Endothelial cell of umbilical vein (primary cell): ENCODE measurements at regions not wholly inside any gene's neighbourhood (a gene's known extent, or its start where the extent isn't known, plus 50 kb on each side); places are given as distances from the start of the nearest gene placed in this dataset.

Experiments
- BruUV-seq: library from RNA; stranded (reverse); fragments of 400-500 nt; replicated peaks from 2 replicates; lab custom pipeline; 2021; lab: Mats Ljungman, UMichigan
- CTCF ChIA-PET: fragments of 300-600, 350-600 bp; sonication (Branson Sonifier 250); formaldehyde crosslinking; loops from one replicate; lab custom pipeline; 2021; ENCODE audit warnings: antibody characterized with exemption, inconsistent platforms; lab: Charles Lee
- POLR2A ChIA-PET: fragments of 300-600, 350-600 bp; sonication (Branson Sonifier 250); formaldehyde crosslinking; loops from one replicate; lab custom pipeline; 2021; ENCODE audit warnings: antibody characterized with exemption, inconsistent platforms; lab: Charles Lee
- DNase-seq: peaks from one replicate; pipeline ENCODE4 v3.0.0-alpha.2; 2011; ENCODE audit warnings: low read depth, low spot score
- FAIRE-seq: peaks from 2 replicates; lab custom pipeline; 2011; peaks lifted over from hg19 to GRCh38; lab: Jason Lieb, UNC
- H2AFZ ChIP-seq: 2 replicates; pipeline ENCODE4 v1.6.0; 2012; ENCODE audit warnings: low read depth, low read length, control low read depth, inconsistent platforms
- H3K27ac ChIP-seq: 2 replicates; pipeline ENCODE4 v1.5.1; 2011; ENCODE audit warnings: low read depth, mild to moderate bottlenecking, control low read depth, low read length, moderate library complexity; ENCODE audit not compliant: insufficient read depth
- H3K27me3 ChIP-seq, 2 experiments: 2 replicates each; pipeline versions ENCODE4 v1.6.0 to v1.6.1; 2011; ENCODE audit warnings: low read length in 2 of 2, mixed read lengths in 1 of 2; ENCODE audit not compliant: control insufficient read depth in 2 of 2, insufficient read depth in 2 of 2
- H3K36me3 ChIP-seq, 2 experiments: 2 replicates in 1 of 2; 3 replicates in 1 of 2; pipeline ENCODE4 v1.5.1; 2011; ENCODE audit warnings: low read length in 2 of 2, mild to moderate bottlenecking in 1 of 2, moderate library complexity in 1 of 2; ENCODE audit not compliant: control insufficient read depth in 2 of 2, insufficient read depth in 2 of 2; ENCODE audit errors: extremely low read depth in 1 of 2
- H3K4me1 ChIP-seq: 3 replicates; pipeline ENCODE4 v1.5.1; 2011; ENCODE audit warnings: mild to moderate bottlenecking, low read length; ENCODE audit not compliant: control insufficient read depth, insufficient read depth; ENCODE audit errors: extremely low read depth
- H3K4me2 ChIP-seq: 2 replicates; pipeline ENCODE4 v1.6.1; 2011; ENCODE audit warnings: low read length, control low read depth, mixed read lengths; ENCODE audit not compliant: insufficient read depth
- H3K4me3 ChIP-seq, 3 experiments: fragments of 200-600 bp in 1 of 3; sonication (generic), shearing (Covaris generic) in 1 of 3; replicated peaks in 1 of 3; 2 replicates each; pipeline ENCODE4 v1.5.1; 2011 to 2016; ENCODE audit warnings: control low read depth in 3 of 3, low read length in 3 of 3, mild to moderate bottlenecking in 2 of 3, inconsistent platforms in 1 of 3, low read depth in 1 of 3, moderate library complexity in 1 of 3; ENCODE audit not compliant: insufficient read depth in 1 of 3
- H3K79me2 ChIP-seq: 2 replicates; pipeline ENCODE4 v1.6.0; 2012; ENCODE audit warnings: low read length, inconsistent platforms; ENCODE audit not compliant: control insufficient read depth, insufficient read depth
- H3K9ac ChIP-seq: replicated peaks from 2 replicates; pipeline ENCODE3; 2011; ENCODE audit warnings: low read length, control low read depth; ENCODE audit not compliant: insufficient read depth; ENCODE audit errors: extremely low read depth
- H3K9me1 ChIP-seq: replicated peaks from 3 replicates; pipeline ENCODE4 v1.6.0; 2011; ENCODE audit warnings: mild to moderate bottlenecking, low read length; ENCODE audit not compliant: control insufficient read depth, insufficient read depth; ENCODE audit errors: extremely low read depth
- H3K9me3 ChIP-seq: replicated peaks from 2 replicates; pipeline ENCODE4 v1.5.1; 2012; ENCODE audit warnings: low read length, inconsistent platforms; ENCODE audit not compliant: control insufficient read depth, insufficient read depth
- H4K20me1 ChIP-seq: replicated peaks from 2 replicates; pipeline ENCODE3; 2011; ENCODE audit warnings: mild to moderate bottlenecking, low read length; ENCODE audit not compliant: control insufficient read depth, insufficient read depth; ENCODE audit errors: extremely low read depth
- CTCF ChIP-seq, 2 donors: IDR thresholded peaks; 1 replicate in 1 of 2; 2 replicates in 1 of 2; pipeline ENCODE4 v1.5.1; 2011; ENCODE audit warnings: low read length in 2 of 2, mild to moderate bottlenecking in 2 of 2, moderate library complexity in 2 of 2, control low read depth in 1 of 2, inconsistent platforms in 1 of 2, low read depth in 1 of 2; ENCODE audit not compliant: insufficient read depth in 1 of 2; ENCODE audit errors: extremely low read depth in 1 of 2
- EZH2 ChIP-seq: IDR thresholded peaks from 2 replicates; pipeline ENCODE4 v1.6.1; 2012; ENCODE audit warnings: borderline replicate concordance, low read depth, mild to moderate bottlenecking, moderate library complexity, low read length, inconsistent platforms; ENCODE audit not compliant: severe bottlenecking
- FOS ChIP-seq: IDR thresholded peaks from 2 replicates; pipeline ENCODE4 v1.6.1; 2011; ENCODE audit warnings: mild to moderate bottlenecking, low read length, moderate library complexity, borderline replicate concordance; ENCODE audit not compliant: insufficient read depth
- GATA2 ChIP-seq: IDR thresholded peaks from 2 replicates; pipeline ENCODE4 v1.7.0; 2011; ENCODE audit warnings: low read depth, mild to moderate bottlenecking, moderate library complexity, mixed read lengths, low read length; ENCODE audit not compliant: insufficient read length, insufficient read depth
- JUN ChIP-seq: IDR thresholded peaks from 2 replicates; pipeline ENCODE4 v1.6.1; 2011; ENCODE audit warnings: borderline replicate concordance, low read depth; ENCODE audit not compliant: insufficient read length, insufficient read depth
- MYC ChIP-seq: IDR thresholded peaks from one replicate; pipeline ENCODE4 v1.6.1; 2011; ENCODE audit warnings: mild to moderate bottlenecking, low read depth, low read length
- POLR2A ChIP-seq: IDR thresholded peaks from 2 replicates; pipeline ENCODE4 v1.6.1; 2012; ENCODE audit warnings: low read depth, mild to moderate bottlenecking, control low read depth, low read length
- POLR2AphosphoS5 ChIP-seq: IDR thresholded peaks from 2 replicates; pipeline ENCODE4 v1.6.1; 2012; ENCODE audit warnings: low read depth, mild to moderate bottlenecking, control low read depth, low read length, moderate library complexity; ENCODE audit not compliant: insufficient read depth
- dilution Hi-C: fragments of 300-500 bp; cut with MboI; formaldehyde crosslinking; loops from one replicate; pipeline ENCODE4 v1.15.0; 2019; ENCODE audit warnings: low sequenced_read_pairs; ENCODE audit not compliant: extremely low pct_ligation_motif_present
- intact Hi-C: fragments of 100-400 bp; cut with micrococcal nuclease; formaldehyde crosslinking; loops from one replicate; pipeline ENCODE4 v1.10.0; 2022
- TF ChIP-seq, protein P1 (sequence below): IDR thresholded peaks from 2 replicates; pipeline ENCODE4 v1.6.1; 2011; ENCODE audit not compliant: insufficient read depth, insufficient read length

DNA sequence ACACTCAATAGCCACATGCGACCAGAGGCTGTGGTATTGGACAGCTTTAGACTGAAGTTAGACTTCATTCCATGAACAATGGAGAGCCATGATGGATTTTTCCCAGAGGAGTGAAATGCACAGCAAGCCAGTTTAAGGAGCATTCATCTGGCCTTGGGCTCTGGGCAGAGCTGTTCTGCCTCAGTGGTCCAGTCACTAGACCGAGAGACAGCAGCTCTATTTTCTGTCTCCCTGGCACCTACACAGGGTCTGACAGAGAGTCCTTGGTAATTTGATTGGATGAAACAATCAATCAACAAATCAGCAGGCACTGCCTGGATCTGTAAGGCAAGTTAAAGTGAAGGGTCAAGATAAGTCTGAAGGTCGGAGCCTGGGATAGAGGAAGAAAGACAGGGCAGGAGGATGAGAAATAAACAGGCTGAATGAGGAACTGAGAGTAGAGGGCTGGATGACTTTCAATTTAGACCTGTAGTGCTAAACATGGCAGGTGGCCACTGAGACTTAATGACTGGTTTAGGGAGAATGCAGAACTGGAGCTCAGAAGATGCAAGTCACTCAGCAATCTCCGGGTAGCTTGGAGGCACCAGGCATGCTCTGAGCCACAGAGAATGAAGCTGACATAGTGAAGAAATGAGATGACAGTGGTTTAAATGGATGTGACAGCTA lies 98.5 kb upstream of the SLC25A36 start:
- no peaks in the 10 kb centered on the region for H4K20me1 ChIP-seq
- dilution Hi-C loops: no loop called here
- no peak overlapping the region for H2AFZ ChIP-seq
- H3K27me3 ChIP-seq: no peaks in the 10 kb centered on the region
- intact Hi-C loops: no loop called here
- H3K9me3 ChIP-seq: no peaks in the 10 kb centered on the region
- ChIA-PET CTCF (no interaction called here), POLR2A (no interaction called here)
- H3K4me2 ChIP-seq: no peak overlapping the region
- H3K36me3 ChIP-seq: no peaks in the 10 kb centered on the region
- H3K27ac ChIP-seq: no peak overlapping the region
- no peaks in the 10 kb centered on the region for H3K4me1 ChIP-seq
- no peaks in the 10 kb centered on the region for H3K79me2 ChIP-seq
- FAIRE-seq: no peak
- H3K4me3 ChIP-seq: no peak overlapping the region
- no peak for TF ChIP-seq CTCF (IDR thresholded peaks at IDR 0.05; ENCODE audit: extremely low read depth in 1 of 2, insufficient read depth in 1 of 2, low read depth in 1 of 2, low read length in 2 of 2)
- TF ChIP-seq MYC: no peak
- TF ChIP-seq JUN: no peak
- TF ChIP-seq, protein P1, sequence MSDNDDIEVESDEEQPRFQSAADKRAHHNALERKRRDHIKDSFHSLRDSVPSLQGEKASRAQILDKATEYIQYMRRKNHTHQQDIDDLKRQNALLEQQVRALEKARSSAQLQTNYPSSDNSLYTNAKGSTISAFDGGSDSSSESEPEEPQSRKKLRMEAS: no peak
- TF ChIP-seq POLR2AphosphoS5: no peak
- TF ChIP-seq POLR2A: no peak
- TF ChIP-seq FOS: no peak
- no peak for TF ChIP-seq EZH2
- TF ChIP-seq GATA2: no peak
- BruUV-seq: no TSS peak
- H3K9ac ChIP-seq: no peak overlapping the region
- DNase-seq: no peak
- no peaks in the 10 kb centered on the region for H3K9me1 ChIP-seq
